ENCODE measurements at regions not wholly inside any gene's neighbourhood (a gene's known extent, or its start where the extent isn't known, plus 50 kb on each side); places are given as distances from the start of the nearest gene placed in this dataset.

- TF ChIP-seq, protein P1, sequence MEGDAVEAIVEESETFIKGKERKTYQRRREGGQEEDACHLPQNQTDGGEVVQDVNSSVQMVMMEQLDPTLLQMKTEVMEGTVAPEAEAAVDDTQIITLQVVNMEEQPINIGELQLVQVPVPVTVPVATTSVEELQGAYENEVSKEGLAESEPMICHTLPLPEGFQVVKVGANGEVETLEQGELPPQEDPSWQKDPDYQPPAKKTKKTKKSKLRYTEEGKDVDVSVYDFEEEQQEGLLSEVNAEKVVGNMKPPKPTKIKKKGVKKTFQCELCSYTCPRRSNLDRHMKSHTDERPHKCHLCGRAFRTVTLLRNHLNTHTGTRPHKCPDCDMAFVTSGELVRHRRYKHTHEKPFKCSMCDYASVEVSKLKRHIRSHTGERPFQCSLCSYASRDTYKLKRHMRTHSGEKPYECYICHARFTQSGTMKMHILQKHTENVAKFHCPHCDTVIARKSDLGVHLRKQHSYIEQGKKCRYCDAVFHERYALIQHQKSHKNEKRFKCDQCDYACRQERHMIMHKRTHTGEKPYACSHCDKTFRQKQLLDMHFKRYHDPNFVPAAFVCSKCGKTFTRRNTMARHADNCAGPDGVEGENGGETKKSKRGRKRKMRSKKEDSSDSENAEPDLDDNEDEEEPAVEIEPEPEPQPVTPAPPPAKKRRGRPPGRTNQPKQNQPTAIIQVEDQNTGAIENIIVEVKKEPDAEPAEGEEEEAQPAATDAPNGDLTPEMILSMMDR (IDR thresholded peaks at IDR 0.05; ENCODE audit: low read depth, low read length, missing control alignments), result no peak
- H3K4me3 ChIP-seq (ENCODE audit: low read depth, low read length), result no peak overlapping the region
- DNase-seq (ENCODE audit: low read depth), result no peak
These were observed 61.8 kb downstream of the DRD1 start for GRCh38 chr5:175382171-175382570.

DNA sequence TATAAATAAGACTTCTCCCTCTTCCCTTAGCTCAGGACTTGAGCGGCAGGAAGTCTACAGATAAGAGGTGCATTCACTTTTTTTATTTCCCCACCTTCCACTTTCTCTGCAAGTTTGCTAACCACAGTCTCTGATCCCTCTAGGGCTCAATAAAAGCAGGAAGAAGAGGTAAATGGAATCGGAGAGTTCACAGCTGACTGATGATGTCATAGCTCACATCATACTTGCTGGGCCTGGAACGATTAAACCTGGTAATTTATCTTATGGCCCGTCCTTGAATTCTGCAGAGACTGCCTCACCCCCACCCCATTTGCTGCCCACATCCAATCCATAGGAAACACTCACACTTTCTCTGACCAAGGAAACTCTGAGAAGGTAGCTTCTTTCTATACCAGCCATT lies 62.9 kb downstream of the DRD1 start:
- H3K4me3 ChIP-seq (ENCODE audit: low read depth, low read length), result no peak overlapping the region
- no peak for DNase-seq (ENCODE audit: low read depth)
- TF ChIP-seq, protein P1 (IDR thresholded peaks at IDR 0.05; ENCODE audit: low read depth, low read length, missing control alignments), result no peak

DNA sequence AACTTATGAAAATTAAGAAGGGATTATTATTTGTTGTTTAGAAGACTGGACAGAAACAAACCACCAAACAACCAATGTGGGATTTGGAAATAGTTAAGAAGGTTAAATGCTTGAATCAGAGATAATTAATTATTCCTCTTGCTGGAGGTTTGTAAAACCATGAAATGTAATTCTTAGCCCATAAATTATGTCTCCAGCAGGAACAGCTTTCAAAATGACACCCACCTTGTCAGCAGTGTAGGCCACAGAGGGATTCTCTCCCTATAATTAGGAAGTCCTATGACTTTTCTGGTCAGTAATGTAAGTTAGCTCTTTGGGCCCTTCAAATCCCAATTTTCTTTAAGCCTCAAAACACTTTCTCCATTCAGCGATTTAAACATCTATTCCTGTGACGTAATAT lies 63.3 kb downstream of the DRD1 start:
- TF ChIP-seq, protein P1 (IDR thresholded peaks at IDR 0.05; ENCODE audit: low read depth, low read length, missing control alignments), result no peak
- no peak for DNase-seq (ENCODE audit: low read depth)
- H3K4me3 ChIP-seq (ENCODE audit: low read depth, low read length), result no peak overlapping the region

DNA sequence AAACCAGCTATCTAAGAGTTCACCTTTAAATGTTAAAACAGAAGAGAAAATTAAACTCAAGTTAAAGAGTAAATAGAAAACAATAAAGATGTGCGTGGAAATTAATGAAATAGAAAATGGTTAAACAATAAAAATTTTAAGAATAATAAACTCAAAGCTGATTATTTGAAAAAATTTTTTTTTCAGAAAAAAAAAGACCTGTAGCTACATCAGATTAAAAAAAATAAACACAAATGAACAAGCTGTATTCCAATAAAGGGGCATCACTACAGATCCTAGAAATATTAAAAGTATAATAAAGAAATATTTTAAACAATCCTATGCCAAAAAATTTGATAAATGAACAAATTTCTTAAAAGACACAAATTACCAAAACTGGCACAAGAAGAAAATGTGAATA lies 64.1 kb downstream of the DRD1 start:
- TF ChIP-seq, protein P1 (IDR thresholded peaks at IDR 0.05; ENCODE audit: low read depth, low read length, missing control alignments), result no peak
- no peak overlapping the region for H3K4me3 ChIP-seq (ENCODE audit: low read depth, low read length)
- DNase-seq (ENCODE audit: low read depth), result no peak

DNA sequence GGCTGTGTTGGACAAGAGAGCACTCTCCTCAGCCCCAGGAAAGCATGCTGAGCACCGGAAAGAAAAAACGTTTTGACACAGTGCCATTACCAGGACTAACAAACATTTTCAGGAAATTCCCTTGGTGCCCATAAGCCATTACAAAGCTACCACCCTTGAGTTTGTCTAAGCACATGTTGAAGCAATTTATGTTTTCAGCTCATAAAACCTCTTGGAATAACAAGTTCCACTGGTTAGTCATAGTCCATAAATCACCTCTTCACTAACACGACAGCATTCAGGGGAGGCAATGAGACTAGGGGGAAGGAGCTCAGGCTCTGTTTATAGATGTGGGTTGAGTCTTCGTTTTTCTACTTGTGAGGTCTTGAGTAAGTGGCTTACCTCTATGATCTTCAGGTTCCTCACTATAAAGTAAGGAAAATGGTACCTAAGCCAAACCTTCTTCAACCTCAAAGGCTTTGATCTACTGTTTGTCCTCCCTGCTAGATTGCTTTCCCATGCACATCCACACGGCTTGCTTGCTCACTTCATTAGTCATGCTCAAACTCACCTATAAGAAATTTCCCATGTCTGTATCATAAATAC lies 65.4 kb downstream of the DRD1 start:
- no peak overlapping the region for H3K4me3 ChIP-seq (ENCODE audit: low read depth, low read length)
- DNase-seq (ENCODE audit: low read depth), result no peak
- TF ChIP-seq, protein P1 (IDR thresholded peaks at IDR 0.05; ENCODE audit: low read depth, low read length, missing control alignments), result no peak

DNA sequence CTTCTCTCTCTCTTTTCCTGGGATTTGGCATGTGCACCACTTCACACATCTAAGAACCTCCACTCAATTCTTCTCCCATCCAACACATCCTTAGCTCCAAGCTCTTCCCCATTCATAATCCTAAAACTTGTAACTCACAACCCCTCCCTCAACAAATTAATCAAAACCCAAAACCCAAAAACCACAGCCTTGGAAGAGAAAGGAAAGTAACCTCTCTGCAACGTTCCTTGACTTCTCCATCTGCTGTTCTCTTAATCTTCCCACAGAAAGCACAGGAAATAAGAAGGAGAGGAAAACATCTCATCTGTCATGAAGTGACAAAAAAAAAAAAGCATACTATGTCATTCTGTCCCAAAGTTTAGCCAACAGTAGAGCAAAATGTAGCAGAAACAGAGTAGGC lies 66.2 kb downstream of the DRD1 start:
- no peak for DNase-seq (ENCODE audit: low read depth)
- TF ChIP-seq, protein P1 (IDR thresholded peaks at IDR 0.05; ENCODE audit: low read depth, low read length, missing control alignments), result no peak
- H3K4me3 ChIP-seq (ENCODE audit: low read depth, low read length), result no peak overlapping the region

- DNase-seq (ENCODE audit: low read depth), result no peak
- H3K4me3 ChIP-seq (ENCODE audit: low read depth, low read length), result no peak overlapping the region
- TF ChIP-seq, protein P1 (IDR thresholded peaks at IDR 0.05; ENCODE audit: low read depth, low read length, missing control alignments), result no peak
These were observed 69.7 kb downstream of the DRD1 start for GRCh38 chr5:175374166-175374875.

All from GM12864 (cell line).